ENCODE measurements at regions not wholly inside any gene's neighbourhood (a gene's known extent, or its start where the extent isn't known, plus 50 kb on each side); places are given as distances from the start of the nearest gene placed in this dataset.
A peak's percentile ranks its signal among the peaks of the same experiment; 100 is the strongest.
"Not testable (repeated sequence)": the region's sequence is repeated elsewhere in the genome, so short reads cannot be mapped to it uniquely, and the experiment has no call there.

GRCh38 chr9:110089681-110090370 lies 118.1 kb downstream of the C9orf152 start:
- DNase-seq (ENCODE audit: low read depth in 2 of 2): no peak

- no peak for DNase-seq (ENCODE audit: low read depth in 2 of 2)
Measured at GRCh38 chr9:110092792-110093191, 115.2 kb downstream of the C9orf152 start.

GRCh38 chr9:110093417-110093816 lies 114.5 kb downstream of the C9orf152 start:
- no peak for DNase-seq (ENCODE audit: low read depth in 2 of 2)

- no peak for DNase-seq (ENCODE audit: low read depth in 2 of 2)
Measured at GRCh38 chr9:110093871-110094270, 114.1 kb downstream of the C9orf152 start.

GRCh38 chr9:110095161-110095595 lies 112.8 kb downstream of the C9orf152 start:
- DNase-seq (ENCODE audit: low read depth in 2 of 2): no peak

- no peak for DNase-seq (ENCODE audit: low read depth in 2 of 2)
Measured at GRCh38 chr9:110095776-110096175, 112.2 kb downstream of the C9orf152 start.

- DNase-seq (ENCODE audit: low read depth in 2 of 2): not testable (repeated sequence)
Measured at GRCh38 chr9:110096674-110097073, 111.3 kb downstream of the C9orf152 start.

GRCh38 chr9:110099236-110100095 lies 108.5 kb downstream of the C9orf152 start:
- DNase-seq (ENCODE audit: low read depth in 2 of 2): peak; percentile 71 to 74

GRCh38 chr9:110101531-110102161 lies 106.3 kb downstream of the C9orf152 start:
- no peak for DNase-seq (ENCODE audit: low read depth in 2 of 2)

GRCh38 chr9:110103257-110103656 lies 104.7 kb downstream of the C9orf152 start:
- DNase-seq (ENCODE audit: low read depth in 2 of 2): no peak

GRCh38 chr9:110104261-110104809 lies 103.6 kb downstream of the C9orf152 start:
- peak in 1 of 2 experiments; percentile 23 for DNase-seq (ENCODE audit: low read depth in 2 of 2)

GRCh38 chr9:110105107-110105506 lies 102.9 kb downstream of the C9orf152 start:
- DNase-seq (ENCODE audit: low read depth in 2 of 2): no peak

- no peak for DNase-seq (ENCODE audit: low read depth in 2 of 2)
Measured at GRCh38 chr9:110106661-110107060, 101.3 kb downstream of the C9orf152 start.

GRCh38 chr9:110109333-110110092 lies 98.4 kb downstream of the C9orf152 start:
- DNase-seq (ENCODE audit: low read depth in 2 of 2): no peak

GRCh38 chr9:110110154-110110553 lies 97.8 kb downstream of the C9orf152 start:
- no peak for DNase-seq (ENCODE audit: low read depth in 2 of 2)

- no peak for DNase-seq (ENCODE audit: low read depth in 2 of 2)
Measured at GRCh38 chr9:110111868-110112267, 96.1 kb downstream of the C9orf152 start.

- no peak for DNase-seq (ENCODE audit: low read depth in 2 of 2)
Measured at GRCh38 chr9:110112792-110113191, 95.2 kb downstream of the C9orf152 start.

GRCh38 chr9:110114086-110114858 lies 93.7 kb downstream of the C9orf152 start:
- DNase-seq (ENCODE audit: low read depth in 2 of 2): no peak

GRCh38 chr9:110114859-110115201 lies 93.1 kb downstream of the C9orf152 start:
- DNase-seq (ENCODE audit: low read depth in 2 of 2): no peak

- DNase-seq (ENCODE audit: low read depth in 2 of 2): no peak
Measured at GRCh38 chr9:110115341-110115820, 92.6 kb downstream of the C9orf152 start.
